Fibroblast of lung (primary cell): ENCODE measurements at regions not wholly inside any gene's neighbourhood (a gene's known extent, or its start where the extent isn't known, plus 50 kb on each side); places are given as distances from the start of the nearest gene placed in this dataset.

ENCODE experiments used
- CTCF ChIP-seq, 2 donors: IDR thresholded peaks in 1 of 2; conservative IDR thresholded peaks in 1 of 2; 1 replicate in 1 of 2; 2 replicates in 1 of 2; pipeline ENCODE4 v1.5.1; 2011 to 2012; ENCODE audit warnings: low read length in 2 of 2, control low read depth in 1 of 2, inconsistent platforms in 1 of 2, low read depth in 1 of 2, mild to moderate bottlenecking in 1 of 2
- EZH2 ChIP-seq: IDR thresholded peaks from 2 replicates; pipeline ENCODE4 v1.5.1; 2012; ENCODE audit warnings: low read length, control low read depth, mild to moderate bottlenecking; ENCODE audit errors: missing control alignments

- peak; percentile 44 to 71 for TF ChIP-seq CTCF (conservative IDR thresholded peaks at IDR 0.05 in 1 of 2, IDR thresholded peaks at IDR 0.05 in 1 of 2; ENCODE audit: low read depth in 1 of 2, low read length in 2 of 2)
- TF ChIP-seq EZH2 = no peak
These were observed 61.0 kb upstream of the TARS1 start for GRCh38 chr5:33379757-33380156.
